ENCODE measurements at regions not wholly inside any gene's neighbourhood (a gene's known extent, or its start where the extent isn't known, plus 50 kb on each side); places are given as distances from the start of the nearest gene placed in this dataset.

- TF ChIP-seq EZH2 (optimal IDR thresholded peaks at IDR 0.05; ENCODE audit: low read depth, low read length) = no peak
- TF ChIP-seq, protein P1, sequence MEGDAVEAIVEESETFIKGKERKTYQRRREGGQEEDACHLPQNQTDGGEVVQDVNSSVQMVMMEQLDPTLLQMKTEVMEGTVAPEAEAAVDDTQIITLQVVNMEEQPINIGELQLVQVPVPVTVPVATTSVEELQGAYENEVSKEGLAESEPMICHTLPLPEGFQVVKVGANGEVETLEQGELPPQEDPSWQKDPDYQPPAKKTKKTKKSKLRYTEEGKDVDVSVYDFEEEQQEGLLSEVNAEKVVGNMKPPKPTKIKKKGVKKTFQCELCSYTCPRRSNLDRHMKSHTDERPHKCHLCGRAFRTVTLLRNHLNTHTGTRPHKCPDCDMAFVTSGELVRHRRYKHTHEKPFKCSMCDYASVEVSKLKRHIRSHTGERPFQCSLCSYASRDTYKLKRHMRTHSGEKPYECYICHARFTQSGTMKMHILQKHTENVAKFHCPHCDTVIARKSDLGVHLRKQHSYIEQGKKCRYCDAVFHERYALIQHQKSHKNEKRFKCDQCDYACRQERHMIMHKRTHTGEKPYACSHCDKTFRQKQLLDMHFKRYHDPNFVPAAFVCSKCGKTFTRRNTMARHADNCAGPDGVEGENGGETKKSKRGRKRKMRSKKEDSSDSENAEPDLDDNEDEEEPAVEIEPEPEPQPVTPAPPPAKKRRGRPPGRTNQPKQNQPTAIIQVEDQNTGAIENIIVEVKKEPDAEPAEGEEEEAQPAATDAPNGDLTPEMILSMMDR (IDR thresholded peaks at IDR 0.05; ENCODE audit: low read length) = peak; percentile 18; the same call in 1 of the 2 replicates
- TF ChIP-seq EZH2phosphoT487 (IDR thresholded peaks at IDR 0.05; ENCODE audit: low read length) = no peak
Measured at GRCh38 chr7:8908889-8909288, 475.5 kb downstream of the NXPH1 start.

All from MM.1S (cell line).